ENCODE measurements at regions not wholly inside any gene's neighbourhood (a gene's known extent, or its start where the extent isn't known, plus 50 kb on each side); places are given as distances from the start of the nearest gene placed in this dataset.

GRCh38 chr3:40655551-40655950, 130.8 kb downstream of the ZNF621 start:
- DNase-seq (ENCODE audit: low read depth, low spot score): no peak
- no peaks in the 10 kb centered on the region for H3K36me3 ChIP-seq (ENCODE audit: control insufficient read depth, insufficient read depth, low read length)
- no peak overlapping the region for H3K4me3 ChIP-seq (ENCODE audit: low read depth in 2 of 2, low read length in 2 of 2)
- no TSS peak for BruUV-seq (replicated peaks)
- no peak for TF ChIP-seq TCF7L2 (IDR thresholded peaks at IDR 0.05; ENCODE audit: low read depth, low read length)
- no peak for TF ChIP-seq SIN3A (IDR thresholded peaks at IDR 0.05; ENCODE audit: borderline replicate concordance, insufficient read depth, low read depth, low read length)
- no peak for TF ChIP-seq POLR2AphosphoS5 (IDR thresholded peaks at IDR 0.05; ENCODE audit: low read depth, low read length)
- TF ChIP-seq CTCF (IDR thresholded peaks at IDR 0.05): no peak
- TF ChIP-seq REST (IDR thresholded peaks at IDR 0.05; ENCODE audit: insufficient read depth in 1 of 2, low read depth in 2 of 2, low read length in 1 of 2): no peak
- ChIA-PET POLR2A (no interaction called here), CTCF (no interaction called here)
- intact Hi-C loops (cut with micrococcal nuclease; ENCODE audit: unreplicated experiment) (no loop called here), in situ Hi-C loops (cut with HindIII; ENCODE audit: low pct_unique_long_range_greater_than_20kb, low sequenced_read_pairs) (no loop called here)
- H3K9me3 ChIP-seq (ENCODE audit: control insufficient read depth, insufficient read depth, low read depth, low read length): no peaks in the 10 kb centered on the region
- no peak for ATAC-seq
- no peaks in the 10 kb centered on the region for H3K27me3 ChIP-seq (ENCODE audit: control insufficient read depth, insufficient read depth, low read length)
- no peak overlapping the region for H3K27ac ChIP-seq (ENCODE audit: low read length)
- H3K4me1 ChIP-seq (ENCODE audit: control insufficient read depth, insufficient read depth, low read length): no peaks in the 10 kb centered on the region

GRCh38 chr3:40657623-40658022, 132.9 kb downstream of the ZNF621 start:
- no peaks in the 10 kb centered on the region for H3K36me3 ChIP-seq (ENCODE audit: control insufficient read depth, insufficient read depth, low read length)
- H3K4me3 ChIP-seq (ENCODE audit: low read depth in 2 of 2, low read length in 2 of 2): no peak overlapping the region
- ATAC-seq: no peak
- DNase-seq (ENCODE audit: low read depth, low spot score): no peak
- H3K9me3 ChIP-seq (ENCODE audit: control insufficient read depth, insufficient read depth, low read depth, low read length): no peaks in the 10 kb centered on the region
- POLR2A ChIA-PET: no interaction called here
- intact Hi-C loops (cut with micrococcal nuclease; ENCODE audit: unreplicated experiment) (no loop called here), in situ Hi-C loops (cut with HindIII; ENCODE audit: low pct_unique_long_range_greater_than_20kb, low sequenced_read_pairs) (no loop called here)
- no TSS peak for BruUV-seq (replicated peaks)
- no peaks in the 10 kb centered on the region for H3K4me1 ChIP-seq (ENCODE audit: control insufficient read depth, insufficient read depth, low read length)
- TF ChIP-seq SIN3A (IDR thresholded peaks at IDR 0.05; ENCODE audit: borderline replicate concordance, insufficient read depth, low read depth, low read length) (no peak), TCF7L2 (IDR thresholded peaks at IDR 0.05; ENCODE audit: low read depth, low read length) (no peak), POLR2AphosphoS5 (IDR thresholded peaks at IDR 0.05; ENCODE audit: low read depth, low read length) (no peak), CTCF (IDR thresholded peaks at IDR 0.05) (no peak), REST (IDR thresholded peaks at IDR 0.05; ENCODE audit: insufficient read depth in 1 of 2, low read depth in 2 of 2, low read length in 1 of 2) (no peak)
- no peaks in the 10 kb centered on the region for H3K27me3 ChIP-seq (ENCODE audit: control insufficient read depth, insufficient read depth, low read length)
- CTCF ChIA-PET: no interaction called here
- no peak overlapping the region for H3K27ac ChIP-seq (ENCODE audit: low read length)
